ENCODE measurements at regions not wholly inside any gene's neighbourhood (a gene's known extent, or its start where the extent isn't known, plus 50 kb on each side); places are given as distances from the start of the nearest gene placed in this dataset.

DNA sequence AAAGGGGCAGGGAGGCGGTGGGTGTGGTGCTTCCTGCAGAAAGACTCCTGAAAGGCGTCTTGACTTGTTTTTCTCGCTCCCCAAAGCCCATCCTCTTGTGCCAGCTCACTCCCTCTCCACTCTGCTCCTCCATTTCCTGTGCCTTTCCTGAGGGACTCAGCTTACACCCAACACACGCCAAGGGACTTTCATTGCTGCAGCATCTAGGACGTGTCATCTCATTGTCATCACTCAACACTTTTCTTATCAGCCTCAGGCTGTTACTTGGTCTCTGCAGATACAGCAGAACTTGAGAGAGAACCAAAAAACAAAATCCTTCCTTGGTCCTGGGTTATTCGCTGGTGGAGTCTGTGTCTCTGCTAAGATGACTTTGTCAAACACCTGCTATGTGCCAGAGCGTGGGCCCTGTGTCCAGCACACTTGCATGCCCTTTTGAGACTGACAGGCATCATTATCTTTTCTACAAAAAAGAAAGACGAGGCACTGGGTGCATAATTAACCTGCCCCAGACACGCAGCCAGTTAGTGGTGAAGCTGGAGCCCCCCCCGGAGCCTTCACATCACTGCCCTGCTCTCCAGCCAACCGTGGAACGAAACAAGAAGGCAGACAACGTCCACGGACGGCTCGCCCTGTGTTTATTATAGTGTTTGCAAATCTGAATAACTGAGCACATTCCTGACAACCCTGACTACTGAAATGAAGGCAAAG is 261.7 kb upstream of the HDAC4 start:
- no peak for TF ChIP-seq POLR2A (IDR thresholded peaks at IDR 0.05; ENCODE audit: low read depth, low read length)
- TF ChIP-seq POLR2AphosphoS5 (IDR thresholded peaks at IDR 0.05; ENCODE audit: insufficient read depth, low read depth, low read length), result no peak
- TF ChIP-seq, protein P1, sequence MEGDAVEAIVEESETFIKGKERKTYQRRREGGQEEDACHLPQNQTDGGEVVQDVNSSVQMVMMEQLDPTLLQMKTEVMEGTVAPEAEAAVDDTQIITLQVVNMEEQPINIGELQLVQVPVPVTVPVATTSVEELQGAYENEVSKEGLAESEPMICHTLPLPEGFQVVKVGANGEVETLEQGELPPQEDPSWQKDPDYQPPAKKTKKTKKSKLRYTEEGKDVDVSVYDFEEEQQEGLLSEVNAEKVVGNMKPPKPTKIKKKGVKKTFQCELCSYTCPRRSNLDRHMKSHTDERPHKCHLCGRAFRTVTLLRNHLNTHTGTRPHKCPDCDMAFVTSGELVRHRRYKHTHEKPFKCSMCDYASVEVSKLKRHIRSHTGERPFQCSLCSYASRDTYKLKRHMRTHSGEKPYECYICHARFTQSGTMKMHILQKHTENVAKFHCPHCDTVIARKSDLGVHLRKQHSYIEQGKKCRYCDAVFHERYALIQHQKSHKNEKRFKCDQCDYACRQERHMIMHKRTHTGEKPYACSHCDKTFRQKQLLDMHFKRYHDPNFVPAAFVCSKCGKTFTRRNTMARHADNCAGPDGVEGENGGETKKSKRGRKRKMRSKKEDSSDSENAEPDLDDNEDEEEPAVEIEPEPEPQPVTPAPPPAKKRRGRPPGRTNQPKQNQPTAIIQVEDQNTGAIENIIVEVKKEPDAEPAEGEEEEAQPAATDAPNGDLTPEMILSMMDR (IDR thresholded peaks at IDR 0.05; ENCODE audit: extremely low read depth in 1 of 2, insufficient read depth in 1 of 2, low read depth in 1 of 2, low read length in 2 of 2), result no peak
- TF ChIP-seq MYC (IDR thresholded peaks at IDR 0.05; ENCODE audit: low read depth, low read length), result no peak
- no peak for TF ChIP-seq GATA2 (IDR thresholded peaks at IDR 0.05; ENCODE audit: insufficient read depth, insufficient read length, low read depth, low read length)
